GM18870 (cell line): ENCODE measurements at regions not wholly inside any gene's neighbourhood (a gene's known extent, or its start where the extent isn't known, plus 50 kb on each side); places are given as distances from the start of the nearest gene placed in this dataset.

ENCODE experiments used
- ATAC-seq: cut with Tn5 transposase; IDR thresholded peaks from one replicate; pipeline ENCODE4 v1.9.1; 2021; ENCODE audit warnings: moderate library complexity; ENCODE audit not compliant: unreplicated experiment

DNA sequence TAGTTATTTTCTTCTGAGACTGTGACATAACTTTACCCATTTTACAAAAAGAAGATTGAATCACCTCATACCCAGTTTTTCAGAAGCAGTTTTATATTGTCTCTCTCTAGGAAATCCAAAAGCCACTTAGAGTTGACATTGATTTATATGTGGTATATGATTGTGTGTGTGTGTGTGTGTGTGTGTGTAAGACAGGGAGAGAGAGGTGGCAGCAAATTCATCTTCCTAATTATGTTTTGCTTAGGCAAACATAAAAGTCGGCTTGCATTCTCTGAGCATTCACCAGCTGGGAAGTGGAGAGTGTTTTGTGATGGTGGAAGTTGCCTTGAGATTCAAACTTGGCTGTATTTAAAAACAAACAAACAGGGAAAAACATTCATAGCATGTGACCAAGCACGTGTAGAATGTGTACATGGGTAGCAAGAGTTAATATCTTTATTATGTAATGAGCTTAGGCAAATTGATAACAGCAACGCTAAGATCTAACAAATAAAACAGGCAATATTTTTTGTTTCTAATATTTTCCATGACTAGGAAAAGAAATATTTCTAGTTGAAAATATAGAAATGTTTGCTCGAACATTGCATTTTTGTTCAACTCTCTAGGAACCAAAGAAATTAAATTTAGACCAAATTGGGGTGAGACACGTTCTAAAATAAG, 64.4 kb upstream of the IGF1R start:
- ATAC-seq: no peak

DNA sequence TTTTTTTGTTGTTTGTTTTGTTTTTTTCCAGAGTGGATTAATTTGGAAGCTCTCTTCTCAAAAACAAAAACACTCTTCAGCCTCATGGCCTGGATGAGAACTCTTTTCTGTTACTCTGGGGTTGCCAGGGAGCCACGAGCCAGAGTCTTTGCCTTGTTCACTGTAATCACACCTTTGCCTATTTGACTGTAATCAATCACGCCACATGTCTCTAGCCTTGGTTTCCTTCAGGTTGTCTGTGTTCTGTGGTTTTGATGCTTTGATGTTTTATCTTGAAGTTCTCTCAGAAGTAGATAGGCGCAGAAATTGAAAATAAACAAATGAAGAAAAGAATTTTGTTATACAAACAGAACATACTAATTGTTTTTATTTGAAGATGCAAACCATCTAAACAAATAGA, 62.3 kb upstream of the IGF1R start:
- no peak for ATAC-seq

DNA sequence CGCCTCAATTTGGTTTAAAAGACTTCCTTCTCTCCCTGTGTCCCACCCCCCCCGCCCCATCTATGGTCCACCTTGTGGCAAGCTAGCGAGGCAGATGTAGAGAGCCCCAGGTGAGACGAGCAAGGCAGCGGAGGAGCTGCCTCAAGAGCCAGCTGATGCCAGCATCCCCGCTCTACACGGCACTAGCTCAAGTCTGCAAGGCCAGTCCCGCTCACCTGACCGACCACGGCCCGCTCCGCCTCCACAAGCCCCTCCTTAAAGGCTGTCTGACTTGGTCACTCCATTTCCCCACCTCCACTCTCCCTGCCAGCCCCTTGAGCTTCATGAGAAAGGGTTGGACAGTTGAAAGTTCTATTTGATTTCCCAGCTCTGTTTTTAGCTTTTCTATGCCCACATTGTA, 56.2 kb upstream of the IGF1R start:
- no peak for ATAC-seq

- ATAC-seq: no peak
Measured at GRCh38 chr15:98596131-98596530, 52.2 kb upstream of the IGF1R start.

GRCh38 chr15:98596885-98597392, 51.4 kb upstream of the IGF1R start:
- no peak for ATAC-seq

- ATAC-seq: no peak
Measured at GRCh38 chr15:98597666-98598065, 50.7 kb upstream of the IGF1R start.
